Trophoblast cell (in vitro differentiated cells and primary cell): ENCODE measurements at regions not wholly inside any gene's neighbourhood (a gene's known extent, or its start where the extent isn't known, plus 50 kb on each side); places are given as distances from the start of the nearest gene placed in this dataset.

Source experiments
- DNase-seq, 2 donors: peaks; one replicate each; pipeline ENCODE4 v3.0.0-alpha.2; 2016
- H2AFZ ChIP-seq: 2 replicates; pipeline ENCODE4 v1.6.1; 2013; ENCODE audit warnings: low read length, moderate library complexity, mild to moderate bottlenecking; ENCODE audit not compliant: insufficient read depth, poor library complexity
- H2AK5ac ChIP-seq: 2 replicates; pipeline ENCODE4 v1.6.1; 2013; ENCODE audit warnings: mild to moderate bottlenecking, low read length
- H2BK120ac ChIP-seq: 2 replicates; pipeline ENCODE4 v1.6.1; 2013; ENCODE audit warnings: low read length, mild to moderate bottlenecking, moderate library complexity; ENCODE audit not compliant: insufficient read depth, poor library complexity
- H2BK12ac ChIP-seq: 2 replicates; pipeline ENCODE4 v1.6.1; 2013; ENCODE audit warnings: mild to moderate bottlenecking, low read length, moderate library complexity
- H2BK5ac ChIP-seq: 2 replicates; pipeline ENCODE4 v1.6.1; 2013; ENCODE audit warnings: low read length, low read depth, moderate library complexity, mild to moderate bottlenecking; ENCODE audit not compliant: poor library complexity
- H3K14ac ChIP-seq: 2 replicates; pipeline ENCODE4 v1.6.1; 2013; ENCODE audit warnings: mild to moderate bottlenecking, low read length
- H3K18ac ChIP-seq: 2 replicates; pipeline ENCODE4 v1.6.1; 2013; ENCODE audit warnings: mild to moderate bottlenecking, low read length
- H3K23ac ChIP-seq: 2 replicates; pipeline ENCODE4 v1.6.1; 2013; ENCODE audit warnings: low read length
- H3K27ac ChIP-seq: 2 replicates; pipeline ENCODE4 v1.5.1; 2013; ENCODE audit warnings: low read depth, mild to moderate bottlenecking, inconsistent platforms, low read length, moderate library complexity
- H3K27me3 ChIP-seq: 2 replicates; pipeline ENCODE4 v1.6.1; 2013; ENCODE audit warnings: inconsistent platforms, mild to moderate bottlenecking, low read length, moderate library complexity; ENCODE audit not compliant: insufficient read depth
- H3K36me3 ChIP-seq, 2 experiments: 1 replicate in 1 of 2; 2 replicates in 1 of 2; pipeline ENCODE4 v1.6.1; 2013; ENCODE audit warnings: low read length in 2 of 2, mild to moderate bottlenecking in 2 of 2, moderate library complexity in 1 of 2; ENCODE audit not compliant: insufficient read depth in 2 of 2, control insufficient read depth in 1 of 2
- H3K4ac ChIP-seq: 2 replicates; pipeline ENCODE4 v1.6.1; 2013; ENCODE audit warnings: low read depth, mild to moderate bottlenecking, low read length, moderate library complexity
- H3K4me1 ChIP-seq, 2 experiments: 1 replicate in 1 of 2; 2 replicates in 1 of 2; pipeline ENCODE4 v1.6.1; 2013; ENCODE audit warnings: low read length in 2 of 2, mild to moderate bottlenecking in 2 of 2, moderate library complexity in 1 of 2; ENCODE audit not compliant: insufficient read depth in 2 of 2, control insufficient read depth in 1 of 2
- H3K4me2 ChIP-seq: 2 replicates; pipeline ENCODE4 v1.6.1; 2013; ENCODE audit warnings: inconsistent platforms, mild to moderate bottlenecking, low read length, moderate library complexity
- H3K4me3 ChIP-seq: 2 replicates; pipeline ENCODE4 v1.5.1; 2013; ENCODE audit warnings: mild to moderate bottlenecking, low read depth, low read length, inconsistent platforms
- H3K79me1 ChIP-seq: one replicate; pipeline ENCODE4 v1.6.1; 2013; ENCODE audit warnings: low read length
- H3K79me2 ChIP-seq: 2 replicates; pipeline ENCODE4 v1.6.1; 2013; ENCODE audit warnings: low read length, mild to moderate bottlenecking; ENCODE audit not compliant: control insufficient read depth, insufficient read depth, poor library complexity
- H3K9ac ChIP-seq: 2 replicates; pipeline ENCODE4 v1.6.1; 2013; ENCODE audit warnings: mild to moderate bottlenecking, low read length
- H3K9me3 ChIP-seq: 2 replicates; pipeline ENCODE4 v1.6.1; 2013; ENCODE audit warnings: low read depth, mild to moderate bottlenecking, control low read depth, inconsistent platforms, low read length; ENCODE audit not compliant: insufficient read depth
- H4K12ac ChIP-seq: 2 replicates; pipeline ENCODE4 v1.6.1; 2013; ENCODE audit warnings: low read depth, mild to moderate bottlenecking, low read length, moderate library complexity
- H4K8ac ChIP-seq: 2 replicates; pipeline ENCODE4 v1.6.1; 2013; ENCODE audit warnings: low read depth, mild to moderate bottlenecking, low read length, moderate library complexity
- H4K91ac ChIP-seq: one replicate; pipeline ENCODE4 v1.6.1; 2013; ENCODE audit warnings: low read depth, mild to moderate bottlenecking, low read length, moderate library complexity
- WGBS: extraction: QIAGEN DNeasy Blood & Tissue Kit; methylation state at CpG from one replicate; pipeline ENCODE4 v1.1.7; 2013; ENCODE audit warnings: missing lambda C conversion rate; ENCODE audit not compliant: insufficient read length, insufficient coverage; ENCODE audit errors: extremely low coverage; 5-methylcytosine and 5-hydroxymethylcytosine counted together

DNA sequence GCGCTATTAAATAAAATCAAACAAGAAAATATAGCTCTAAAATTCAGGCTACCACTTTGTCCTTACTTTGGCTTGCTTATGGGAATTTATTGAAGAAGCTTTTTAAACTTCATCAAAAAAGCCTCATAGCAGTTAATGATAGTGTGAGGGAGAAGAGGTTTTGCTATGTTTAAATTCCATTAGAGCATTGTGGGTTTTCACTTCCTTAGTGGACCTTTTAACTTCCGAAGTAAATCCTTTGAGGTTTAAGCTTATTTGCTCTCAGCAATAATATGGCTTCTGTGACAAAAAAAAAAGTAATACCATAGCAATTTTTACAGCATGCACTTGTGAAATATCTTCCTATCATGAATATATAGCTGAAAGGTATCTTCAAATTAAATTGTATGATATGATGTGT lies 120.2 kb upstream of the NDST4 start:
- H2AFZ ChIP-seq, result no peak overlapping the region
- H2AK5ac ChIP-seq, result no peak overlapping the region
- H2BK120ac ChIP-seq, result no peak overlapping the region
- H3K79me1 ChIP-seq, result no peaks in the 10 kb centered on the region
- H3K18ac ChIP-seq, result no peak overlapping the region
- no peaks in the 10 kb centered on the region for H3K9me3 ChIP-seq
- H4K91ac ChIP-seq, result no peak overlapping the region
- no peak overlapping the region for H4K8ac ChIP-seq
- H3K4me1 ChIP-seq, result no peaks in the 10 kb centered on the region
- H3K36me3 ChIP-seq, result no peaks in the 10 kb centered on the region
- no peak overlapping the region for H3K9ac ChIP-seq
- no peak overlapping the region for H3K23ac ChIP-seq
- H4K12ac ChIP-seq, result no peak overlapping the region
- no peaks in the 10 kb centered on the region for H3K27me3 ChIP-seq
- no peak overlapping the region for H3K14ac ChIP-seq
- WGBS, result no CpG with 5 or more reads among the region's 2 CpGs
- no peak overlapping the region for H3K4me2 ChIP-seq
- H3K27ac ChIP-seq, result no peak overlapping the region
- H2BK5ac ChIP-seq, result no peak overlapping the region
- no peak overlapping the region for H2BK12ac ChIP-seq
- no peaks in the 10 kb centered on the region for H3K79me2 ChIP-seq
- DNase-seq, result no peak
- H3K4ac ChIP-seq, result no peak overlapping the region
- H3K4me3 ChIP-seq, result no peak overlapping the region

DNA sequence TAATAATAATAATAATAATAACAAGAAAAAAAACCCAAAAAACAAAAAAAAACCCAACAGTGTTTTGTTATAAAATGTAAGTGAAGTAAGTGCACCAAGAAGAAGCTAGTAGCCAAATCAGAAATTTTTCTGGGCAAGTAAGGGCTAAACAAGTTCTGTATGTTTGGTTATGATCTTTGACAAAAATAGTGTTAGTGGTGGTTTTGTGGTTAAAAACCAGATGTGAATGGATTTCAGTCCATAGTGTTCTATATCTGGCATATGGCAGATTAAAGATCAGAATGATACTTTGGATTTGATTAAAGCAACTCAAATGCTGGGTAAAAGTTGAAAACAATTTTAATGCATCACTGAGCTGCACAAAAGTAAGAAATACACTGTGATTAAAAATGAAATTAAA lies 116.5 kb upstream of the NDST4 start:
- no peak for DNase-seq
- no peak overlapping the region for H3K4me2 ChIP-seq
- no peak overlapping the region for H3K23ac ChIP-seq
- H3K27ac ChIP-seq, result no peak overlapping the region
- H4K91ac ChIP-seq, result no peak overlapping the region
- no peak overlapping the region for H3K4me3 ChIP-seq
- no peaks in the 10 kb centered on the region for H3K4me1 ChIP-seq
- H3K14ac ChIP-seq, result no peak overlapping the region
- H3K79me1 ChIP-seq, result no peaks in the 10 kb centered on the region
- H3K4ac ChIP-seq, result no peak overlapping the region
- H4K8ac ChIP-seq, result no peak overlapping the region
- no peaks in the 10 kb centered on the region for H3K27me3 ChIP-seq
- no peak overlapping the region for H2AK5ac ChIP-seq
- H2BK12ac ChIP-seq, result no peak overlapping the region
- H2BK5ac ChIP-seq, result no peak overlapping the region
- H3K9ac ChIP-seq, result no peak overlapping the region
- H3K9me3 ChIP-seq, result no peaks in the 10 kb centered on the region
- no peak overlapping the region for H2AFZ ChIP-seq
- no peaks in the 10 kb centered on the region for H3K79me2 ChIP-seq
- H4K12ac ChIP-seq, result no peak overlapping the region
- no peaks in the 10 kb centered on the region for H3K36me3 ChIP-seq
- H3K18ac ChIP-seq, result no peak overlapping the region
- H2BK120ac ChIP-seq, result no peak overlapping the region

GRCh38 chr4:115228851-115229250 lies 115.4 kb upstream of the NDST4 start:
- Histone ChIP-seq H3K9me3 (no peaks in the 10 kb centered on the region), H4K12ac (no peak overlapping the region), H3K79me1 (no peaks in the 10 kb centered on the region)

DNA sequence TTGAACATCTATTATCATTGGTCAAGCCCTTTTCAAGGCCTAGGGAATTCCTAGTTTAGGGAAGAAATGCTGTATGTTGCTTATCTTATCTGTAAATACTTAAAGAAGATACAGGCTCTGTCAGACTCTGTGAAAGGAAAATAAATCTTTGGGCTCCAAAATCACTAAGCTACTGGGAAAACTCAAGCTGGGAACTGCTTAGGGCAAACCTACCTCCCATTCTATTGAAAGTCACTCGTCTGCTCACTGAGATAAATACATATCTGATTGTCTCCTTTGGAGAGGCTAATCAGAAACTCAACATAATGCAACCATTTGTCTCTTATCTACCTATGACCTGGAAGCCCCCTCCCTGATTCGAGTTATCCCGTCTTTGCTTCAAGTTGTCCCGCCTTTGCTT lies 108.6 kb upstream of the NDST4 start:
- Histone ChIP-seq H2AK5ac (no peak overlapping the region), H3K23ac (no peak overlapping the region), H3K9ac (no peak overlapping the region), H2BK5ac (no peak overlapping the region), H3K36me3 (no peaks in the 10 kb centered on the region), H4K12ac (no peak overlapping the region), H2BK12ac (no peak overlapping the region), H3K4me1 (no peaks in the 10 kb centered on the region), H2AFZ (no peak overlapping the region), H3K4me3 (no peak overlapping the region), H3K9me3 (no peaks in the 10 kb centered on the region), H3K18ac (no peak overlapping the region), H3K27me3 (no peaks in the 10 kb centered on the region), H3K27ac (no peak overlapping the region), H2BK120ac (no peak overlapping the region), H3K79me1 (no peaks in the 10 kb centered on the region), H3K4me2 (no peak overlapping the region), H4K8ac (no peak overlapping the region), H3K79me2 (no peaks in the 10 kb centered on the region), H3K14ac (no peak overlapping the region), H4K91ac (no peak overlapping the region), H3K4ac (no peak overlapping the region)
- DNase-seq, result no peak
- no CpG with 5 or more reads among the region's 4 CpGs for WGBS

More at GRCh38 chr4:115228851-115229250, 115.4 kb upstream of the NDST4 start:
- no peak overlapping the region for H3K4me2 ChIP-seq
- H3K36me3 ChIP-seq, result no peaks in the 10 kb centered on the region
- no peak overlapping the region for H2AK5ac ChIP-seq
- no peak overlapping the region for H4K8ac ChIP-seq
- H2BK5ac ChIP-seq, result no peak overlapping the region
- no peak overlapping the region for H3K27ac ChIP-seq
- DNase-seq, result no peak
- no peak overlapping the region for H2BK120ac ChIP-seq
- H3K14ac ChIP-seq, result no peak overlapping the region
- no peak overlapping the region for H3K4ac ChIP-seq
- no peaks in the 10 kb centered on the region for H3K27me3 ChIP-seq
- H2AFZ ChIP-seq, result no peak overlapping the region
- no peak overlapping the region for H3K23ac ChIP-seq
- WGBS, result no CpG with 5 or more reads among the region's 2 CpGs
- no peak overlapping the region for H4K91ac ChIP-seq
- no peak overlapping the region for H3K18ac ChIP-seq
- H3K9ac ChIP-seq, result no peak overlapping the region
- H3K4me1 ChIP-seq, result no peaks in the 10 kb centered on the region
- no peak overlapping the region for H3K4me3 ChIP-seq
- no peaks in the 10 kb centered on the region for H3K79me2 ChIP-seq
- no peak overlapping the region for H2BK12ac ChIP-seq
